Activated T-cell treated with anti-CD3 and anti-CD28 coated beads for 48 hours (primary cell): ENCODE measurements at regions not wholly inside any gene's neighbourhood (a gene's known extent, or its start where the extent isn't known, plus 50 kb on each side); places are given as distances from the start of the nearest gene placed in this dataset.
"Not testable (repeated sequence)": the region's sequence is repeated elsewhere in the genome, so short reads cannot be mapped to it uniquely, and the experiment has no call there.

ENCODE experiments used
- DNase-seq: peaks from one replicate; pipeline ENCODE4 v3.0.0-alpha.2; 2020; ENCODE audit warnings: low read depth

DNA sequence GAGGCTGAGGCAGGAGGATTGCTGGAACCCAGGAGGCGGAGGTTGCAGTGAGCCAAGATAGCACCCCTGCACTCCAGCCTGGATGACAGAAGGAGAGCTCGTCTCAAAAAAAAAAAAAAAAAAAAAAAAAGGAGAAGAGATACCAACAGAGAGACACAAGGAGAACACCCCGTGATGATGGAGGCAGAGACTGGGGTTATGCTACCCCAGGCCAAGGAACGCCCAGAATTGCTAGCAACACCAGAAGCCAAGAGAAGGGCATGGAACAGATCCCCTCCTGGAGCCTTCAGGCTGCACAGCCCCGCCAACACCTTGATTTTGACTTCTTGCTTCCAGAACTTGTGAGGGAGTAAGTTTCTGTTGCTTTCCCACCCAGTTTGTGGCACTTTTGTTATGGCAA is 148.0 kb upstream of the FOXN3 start:
- no peak for DNase-seq

GRCh38 chr14:89564286-89564957 is 147.4 kb upstream of the FOXN3 start:
- no peak for DNase-seq

GRCh38 chr14:89563471-89563870 is 146.4 kb upstream of the FOXN3 start:
- DNase-seq: no peak

DNA sequence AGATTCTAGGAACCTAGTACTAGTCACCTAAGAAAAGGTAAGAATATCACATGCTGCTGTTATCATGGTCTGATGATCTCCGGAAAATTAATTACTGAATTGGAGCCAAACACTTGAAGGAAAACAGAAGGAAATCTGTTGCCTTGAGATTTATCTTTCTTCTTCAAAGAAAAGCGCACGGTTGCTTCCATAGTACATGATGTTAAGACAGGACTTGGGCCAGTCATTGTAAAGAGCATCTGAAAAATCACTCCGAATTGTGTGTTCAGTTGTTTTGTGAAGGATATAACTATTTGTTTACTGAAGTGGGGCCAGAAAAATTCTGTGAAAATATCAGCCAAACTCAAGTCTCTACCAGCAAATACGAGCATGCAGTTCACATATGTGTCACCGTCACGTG is 134.9 kb upstream of the FOXN3 start:
- no peak for DNase-seq

- DNase-seq: no peak
These were observed 134.4 kb upstream of the FOXN3 start for GRCh38 chr14:89551432-89551831.

DNA sequence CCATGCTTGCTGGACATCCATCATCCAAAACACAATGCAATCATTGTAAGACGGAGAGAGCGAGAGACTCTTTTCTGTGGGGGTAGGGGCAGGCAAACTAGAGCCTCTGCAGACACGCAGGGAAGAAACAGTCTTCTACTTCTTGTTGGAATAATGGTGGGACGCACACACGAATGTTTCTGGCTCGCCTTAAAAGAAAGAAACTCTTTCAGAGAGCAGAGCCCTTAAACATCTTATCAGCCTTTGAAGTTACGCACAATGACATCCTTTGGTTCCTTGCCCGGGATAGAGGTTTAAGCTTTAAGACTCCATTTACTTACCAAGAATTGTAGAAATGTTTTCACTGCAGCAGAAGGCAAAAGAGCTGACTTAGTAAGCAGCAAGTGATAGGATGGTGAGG is 133.8 kb upstream of the FOXN3 start:
- DNase-seq: no peak

- no peak for DNase-seq
These were observed 132.5 kb upstream of the FOXN3 start for GRCh38 chr14:89549381-89550125.

- not testable (repeated sequence) for DNase-seq
These were observed 130.0 kb upstream of the FOXN3 start for GRCh38 chr14:89547047-89547446.

DNA sequence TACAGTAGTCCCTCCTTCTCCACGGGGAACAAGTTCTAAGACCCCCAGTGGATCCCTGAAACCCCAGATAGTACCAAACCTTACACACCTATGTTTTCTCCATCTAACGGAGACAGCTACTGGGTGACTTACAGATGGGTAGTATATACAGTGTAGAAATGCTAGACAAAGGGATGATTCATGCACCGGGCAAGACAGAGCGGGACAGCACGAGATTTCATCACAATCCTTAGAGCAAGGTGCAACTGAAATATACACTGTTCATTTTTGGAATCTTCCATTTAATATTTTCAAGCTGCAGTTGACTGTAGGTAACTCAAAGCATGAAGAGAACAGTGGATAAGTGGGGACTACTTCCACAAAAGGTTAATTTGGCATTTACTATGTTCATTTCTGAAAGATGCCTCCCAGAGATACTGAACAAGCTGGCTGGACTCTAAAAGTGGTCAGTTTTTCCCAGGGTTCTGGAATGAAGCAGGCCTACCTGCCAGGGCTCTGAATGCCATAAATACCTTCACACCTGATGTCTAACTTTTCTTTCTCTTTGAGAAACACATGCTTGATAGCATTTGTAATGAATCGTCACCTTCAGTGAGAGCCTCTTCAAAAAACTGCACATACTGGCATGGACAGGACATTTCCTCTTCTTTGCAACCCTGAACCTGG is 127.7 kb upstream of the FOXN3 start:
- no peak for DNase-seq

DNA sequence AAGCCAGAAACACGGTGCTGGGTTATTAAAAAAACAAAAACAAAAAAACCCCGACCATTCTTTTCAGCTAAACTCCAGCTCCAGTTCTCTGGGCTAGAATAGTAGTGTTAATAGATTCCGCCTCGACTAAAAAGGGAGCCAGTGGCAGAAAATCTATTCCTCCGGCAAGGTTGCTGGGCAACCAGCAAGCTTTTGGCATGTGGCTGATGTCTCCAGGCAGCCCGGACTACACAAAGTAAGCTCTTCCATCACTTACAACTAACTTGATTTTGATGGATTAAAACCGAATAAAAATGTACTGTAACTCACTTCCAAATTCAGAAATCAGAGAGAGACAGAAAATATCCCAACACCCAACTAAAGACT is 126.4 kb upstream of the FOXN3 start:
- no peak for DNase-seq

DNA sequence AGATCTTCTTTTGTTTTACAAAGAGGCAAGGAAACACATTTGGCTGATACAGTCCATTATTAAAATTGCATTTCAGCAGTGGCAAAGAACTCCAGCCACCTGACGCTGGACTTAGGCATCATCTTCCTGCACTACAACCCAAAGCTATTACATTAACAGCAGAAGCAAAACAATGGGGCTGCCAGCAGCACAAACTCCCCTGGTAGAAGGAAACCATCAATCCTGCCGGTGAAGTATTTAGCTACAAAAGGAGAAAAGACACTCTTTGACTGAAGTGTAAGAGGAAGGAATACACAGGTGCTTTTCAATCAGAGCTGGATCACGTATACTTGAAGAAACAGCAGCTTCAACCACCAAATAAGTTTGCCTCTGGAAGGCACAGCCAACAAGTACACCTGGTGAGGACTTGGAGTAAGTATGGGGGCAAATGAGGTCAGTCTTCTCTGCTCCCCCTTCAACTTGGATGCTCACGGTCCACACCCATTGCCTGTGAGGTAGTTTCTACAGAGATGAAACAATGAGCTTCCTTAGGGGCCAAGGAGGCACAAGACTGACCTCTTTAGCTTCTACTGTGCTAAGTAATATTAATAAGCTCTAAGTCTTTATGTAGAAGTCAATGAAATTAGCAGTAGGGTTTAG is 125.9 kb upstream of the FOXN3 start:
- no peak for DNase-seq

DNA sequence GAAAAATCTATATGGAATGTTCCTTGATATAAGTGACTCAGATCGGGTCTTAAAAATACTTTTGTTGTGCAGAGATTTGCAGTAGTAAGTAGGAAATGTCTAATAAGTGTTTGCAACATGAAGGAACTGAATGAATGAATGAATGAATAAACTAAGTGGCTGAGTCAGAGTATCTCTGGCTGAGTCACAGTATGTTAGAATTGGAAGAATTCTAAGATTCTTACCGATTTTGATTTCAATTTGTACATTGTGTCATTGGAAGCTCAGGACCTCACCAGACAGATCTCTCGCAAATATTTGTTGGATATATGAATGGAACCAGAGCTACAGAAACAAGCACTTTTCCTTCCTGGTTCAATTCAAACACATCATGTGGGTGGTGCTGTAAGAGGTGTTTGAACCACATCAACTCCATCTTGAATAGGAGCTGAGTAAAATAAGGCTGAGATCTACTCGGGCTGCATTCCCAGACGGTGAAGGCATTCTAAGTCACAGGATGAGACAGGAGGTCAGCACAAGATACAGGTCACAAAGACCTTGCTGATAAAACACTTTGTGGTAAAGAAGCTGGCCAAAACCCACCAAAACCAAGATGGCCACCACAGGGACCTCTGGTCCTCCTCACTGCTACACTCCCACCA is 123.9 kb upstream of the FOXN3 start:
- DNase-seq: no peak

- no peak for DNase-seq
These were observed 123.2 kb upstream of the FOXN3 start for GRCh38 chr14:89540009-89540829.

- no peak for DNase-seq
These were observed 120.9 kb upstream of the FOXN3 start for GRCh38 chr14:89537911-89538310.

DNA sequence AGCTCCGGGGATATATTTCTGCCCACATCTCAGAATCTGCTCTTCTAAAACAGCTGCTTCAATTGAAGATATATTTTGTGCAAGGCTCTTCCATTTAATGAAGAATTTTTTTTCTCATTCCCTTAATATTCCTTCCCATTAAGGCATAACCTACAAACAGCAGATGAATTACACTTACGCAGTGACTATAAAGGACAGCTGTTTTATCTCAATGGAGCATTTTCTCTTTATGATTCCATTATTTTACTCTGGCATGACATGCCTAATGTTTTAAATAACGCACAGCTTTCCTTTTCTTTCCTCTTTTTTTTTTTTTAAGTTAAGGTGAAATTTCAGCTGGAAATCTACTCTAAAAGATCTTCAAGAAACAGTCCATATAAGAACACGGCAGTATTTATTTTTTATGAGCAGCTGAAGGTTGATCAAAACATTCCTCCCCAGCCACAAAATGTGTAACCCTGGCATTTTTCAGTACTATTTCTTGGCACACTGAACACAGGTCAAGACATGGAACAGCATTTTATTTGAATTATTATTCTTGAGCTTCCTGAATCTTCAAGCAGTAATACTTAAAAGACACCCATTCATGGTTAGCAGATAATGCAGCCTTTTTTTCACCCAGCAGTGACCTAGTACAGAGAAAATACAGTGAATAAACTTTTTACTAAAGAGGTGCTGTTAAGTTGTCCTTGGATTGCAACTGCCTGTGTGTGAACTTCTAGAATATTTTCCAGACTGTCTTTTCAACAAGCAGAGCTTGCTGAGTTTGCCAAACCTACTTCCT is 118.1 kb upstream of the FOXN3 start:
- DNase-seq: no peak

- no peak for DNase-seq
These were observed 116.7 kb upstream of the FOXN3 start for GRCh38 chr14:89533766-89534165.

- no peak for DNase-seq
These were observed 116.1 kb upstream of the FOXN3 start for GRCh38 chr14:89533136-89533535.

GRCh38 chr14:89531661-89532335 is 114.8 kb upstream of the FOXN3 start:
- no peak for DNase-seq

DNA sequence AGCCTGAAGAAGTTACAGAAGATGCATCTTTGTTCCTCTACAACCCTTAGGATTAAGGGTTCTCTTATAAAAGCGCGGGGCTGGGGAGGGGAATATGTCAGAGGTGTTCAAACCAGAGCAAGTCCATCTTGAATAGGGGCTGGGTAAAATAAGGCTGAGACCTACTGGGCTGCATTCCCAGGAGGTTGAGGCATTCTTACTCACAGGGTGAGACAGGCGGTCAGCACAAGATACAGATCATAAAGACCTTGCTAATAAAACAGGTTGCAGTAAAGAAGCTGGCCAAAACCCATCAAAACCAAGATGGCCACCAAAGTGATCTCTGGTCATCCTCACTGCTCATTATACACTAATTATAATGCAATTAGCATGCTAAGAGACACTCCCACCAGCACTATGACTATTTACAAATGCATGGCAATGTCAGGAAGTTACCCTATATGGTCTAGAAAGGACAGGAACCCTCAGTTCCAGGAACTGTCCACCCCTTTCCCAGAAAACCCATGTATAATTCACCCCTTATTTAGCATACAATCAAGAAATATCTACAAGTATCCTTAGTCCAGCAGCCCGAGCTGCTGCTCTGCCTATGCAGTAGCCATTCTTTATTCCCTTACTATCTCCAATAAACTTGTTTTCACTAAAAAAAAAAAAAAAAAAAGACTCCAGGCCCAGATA is 108.1 kb upstream of the FOXN3 start:
- DNase-seq: no peak

DNA sequence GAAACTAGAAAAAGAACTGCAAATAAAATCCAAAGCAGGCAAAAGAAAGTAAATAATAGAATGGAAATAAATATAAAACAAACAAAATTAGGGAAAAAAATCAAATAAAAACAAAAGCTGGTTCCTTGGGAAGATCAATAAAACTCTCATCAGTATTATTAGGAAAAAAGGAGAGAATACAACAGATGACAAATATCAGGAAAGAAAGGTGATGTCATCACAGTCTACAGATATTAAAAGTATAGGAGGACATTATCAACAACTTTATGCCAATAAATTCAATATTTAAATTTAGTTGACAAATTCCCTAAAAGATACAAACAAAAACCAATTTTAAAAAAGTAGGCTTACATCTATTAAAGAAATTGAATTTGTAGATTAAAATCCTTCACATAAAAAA is 107.4 kb upstream of the FOXN3 start:
- DNase-seq: no peak
